Colonic mucosa (tissue), 4 donors: ENCODE measurements at regions not wholly inside any gene's neighbourhood (a gene's known extent, or its start where the extent isn't known, plus 50 kb on each side); places are given as distances from the start of the nearest gene placed in this dataset.

Source experiments
- DNase-seq: peaks from one replicate; pipeline ENCODE4 v3.0.0-alpha.2; 2020
- H3K27ac ChIP-seq: fragments of 200-600 bp; one replicate; pipeline ENCODE4 v1.8.0; 2021
- H3K27me3 ChIP-seq: fragments of 200-600 bp; one replicate; pipeline ENCODE4 v1.8.0; 2021
- H3K36me3 ChIP-seq: fragments of 200-600 bp; one replicate; pipeline ENCODE4 v1.8.0; 2021
- H3K4me1 ChIP-seq: fragments of 200-600 bp; one replicate; pipeline ENCODE4 v1.8.0; 2021; ENCODE audit warnings: mild to moderate bottlenecking
- H3K4me3 ChIP-seq: fragments of 200-600 bp; one replicate; pipeline ENCODE4 v1.8.0; 2021
- H3K9ac ChIP-seq, 2 donors: one replicate each; pipeline ENCODE4 v1.7.0; 2013; ENCODE audit warnings: control low read depth in 2 of 2, low read depth in 2 of 2, low read length in 2 of 2
- H3K9me3 ChIP-seq: fragments of 200-600 bp; one replicate; pipeline ENCODE4 v1.8.0; 2021
- intact Hi-C: fragments of 100-400 bp; cut with DNase I; formaldehyde crosslinking; loops from one replicate; pipeline ENCODE4 v1.14.1; 2022
- TF ChIP-seq, protein P1 (sequence below): fragments of 200-600 bp; IDR thresholded peaks from one replicate; pipeline ENCODE4 v1.8.0; 2022; ENCODE audit warnings: antibody characterized with exemption, mild to moderate bottlenecking
- donor health status: healthy.
- donor health status: DM: no; HTN: no; CAD: no.
- donor health status: DM: no; HTN: no; CAD: no.

DNA sequence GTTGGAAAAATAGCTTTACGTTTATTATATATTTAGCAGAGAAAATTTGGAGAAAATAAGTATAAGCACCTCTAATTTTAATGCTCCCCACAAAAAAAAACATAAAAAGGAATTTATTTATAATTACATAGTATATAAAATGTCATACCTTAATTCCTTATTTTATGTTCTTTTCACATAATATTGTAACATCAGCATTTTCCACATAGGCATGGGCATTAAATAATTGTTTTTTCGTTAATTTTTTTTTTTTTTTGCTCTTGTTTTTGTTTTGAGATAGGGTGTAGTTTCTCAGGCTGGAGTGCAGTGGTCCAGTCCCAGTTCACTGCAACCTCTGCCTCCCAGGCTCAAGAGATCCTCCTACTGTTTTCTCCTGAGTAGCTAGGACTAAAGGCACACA, 329.8 kb upstream of the FOXG1 start:
- intact Hi-C loops, result no loop called here
- no peak overlapping the region for H3K27ac ChIP-seq
- no peak overlapping the region for H3K4me3 ChIP-seq
- H3K9ac ChIP-seq, result no peak overlapping the region
- H3K4me1 ChIP-seq, result no peaks in the 10 kb centered on the region
- no peaks in the 10 kb centered on the region for H3K27me3 ChIP-seq
- no peaks in the 10 kb centered on the region for H3K9me3 ChIP-seq
- DNase-seq, result no peak
- H3K36me3 ChIP-seq, result no peaks in the 10 kb centered on the region
- TF ChIP-seq, protein P1, sequence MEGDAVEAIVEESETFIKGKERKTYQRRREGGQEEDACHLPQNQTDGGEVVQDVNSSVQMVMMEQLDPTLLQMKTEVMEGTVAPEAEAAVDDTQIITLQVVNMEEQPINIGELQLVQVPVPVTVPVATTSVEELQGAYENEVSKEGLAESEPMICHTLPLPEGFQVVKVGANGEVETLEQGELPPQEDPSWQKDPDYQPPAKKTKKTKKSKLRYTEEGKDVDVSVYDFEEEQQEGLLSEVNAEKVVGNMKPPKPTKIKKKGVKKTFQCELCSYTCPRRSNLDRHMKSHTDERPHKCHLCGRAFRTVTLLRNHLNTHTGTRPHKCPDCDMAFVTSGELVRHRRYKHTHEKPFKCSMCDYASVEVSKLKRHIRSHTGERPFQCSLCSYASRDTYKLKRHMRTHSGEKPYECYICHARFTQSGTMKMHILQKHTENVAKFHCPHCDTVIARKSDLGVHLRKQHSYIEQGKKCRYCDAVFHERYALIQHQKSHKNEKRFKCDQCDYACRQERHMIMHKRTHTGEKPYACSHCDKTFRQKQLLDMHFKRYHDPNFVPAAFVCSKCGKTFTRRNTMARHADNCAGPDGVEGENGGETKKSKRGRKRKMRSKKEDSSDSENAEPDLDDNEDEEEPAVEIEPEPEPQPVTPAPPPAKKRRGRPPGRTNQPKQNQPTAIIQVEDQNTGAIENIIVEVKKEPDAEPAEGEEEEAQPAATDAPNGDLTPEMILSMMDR, result no peak

DNA sequence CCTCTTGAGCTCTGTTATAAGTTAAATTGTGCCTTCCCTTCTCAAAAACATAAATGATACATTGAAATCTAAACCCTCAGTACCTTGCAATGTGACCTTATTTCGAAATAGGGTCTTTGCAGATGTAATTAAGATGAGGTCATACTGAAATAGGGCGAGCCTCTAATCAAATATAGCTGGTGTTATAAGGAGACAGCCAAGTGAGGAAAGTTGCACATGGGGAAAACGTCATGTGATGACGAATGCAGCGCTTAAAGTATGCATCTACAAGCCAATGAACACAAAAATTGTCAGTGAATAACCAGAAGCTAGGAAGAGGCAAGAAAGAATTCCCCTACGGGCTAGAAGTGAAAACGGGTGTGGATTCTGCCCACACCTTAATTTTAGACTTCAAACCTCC, 305.2 kb upstream of the FOXG1 start:
- intact Hi-C loops, result no loop called here
- no peaks in the 10 kb centered on the region for H3K4me1 ChIP-seq
- no peak overlapping the region for H3K9ac ChIP-seq
- no peak overlapping the region for H3K27ac ChIP-seq
- DNase-seq, result no peak
- H3K36me3 ChIP-seq, result no peaks in the 10 kb centered on the region
- no peaks in the 10 kb centered on the region for H3K27me3 ChIP-seq
- H3K4me3 ChIP-seq, result no peak overlapping the region
- no peaks in the 10 kb centered on the region for H3K9me3 ChIP-seq
- TF ChIP-seq, protein P1, result no peak

DNA sequence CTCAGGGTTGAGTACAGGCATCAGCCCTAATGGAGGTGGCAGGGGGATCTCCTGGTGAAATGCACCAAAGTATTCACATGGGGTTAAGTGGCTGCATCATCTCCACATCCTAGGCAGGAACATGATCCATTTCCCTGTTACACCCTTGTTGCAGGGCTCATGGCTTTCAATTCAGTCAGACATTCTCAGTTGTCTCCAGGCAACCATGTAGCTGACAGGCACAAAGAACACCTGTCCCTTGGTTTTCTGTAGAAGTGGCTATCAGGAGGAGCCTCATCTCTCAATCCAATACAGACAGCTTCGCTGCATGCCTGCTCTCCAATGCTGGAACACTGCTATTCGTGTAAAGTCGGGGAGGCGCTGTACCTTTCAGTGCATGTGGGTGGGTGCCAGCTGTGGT, 299.0 kb upstream of the FOXG1 start:
- H3K36me3 ChIP-seq, result no peaks in the 10 kb centered on the region
- no peaks in the 10 kb centered on the region for H3K9me3 ChIP-seq
- TF ChIP-seq, protein P1, result no peak
- H3K27ac ChIP-seq, result no peak overlapping the region
- H3K4me3 ChIP-seq, result no peak overlapping the region
- DNase-seq, result no peak
- intact Hi-C loops, result no loop called here
- no peaks in the 10 kb centered on the region for H3K4me1 ChIP-seq
- H3K9ac ChIP-seq, result no peak overlapping the region
- H3K27me3 ChIP-seq, result no peaks in the 10 kb centered on the region

DNA sequence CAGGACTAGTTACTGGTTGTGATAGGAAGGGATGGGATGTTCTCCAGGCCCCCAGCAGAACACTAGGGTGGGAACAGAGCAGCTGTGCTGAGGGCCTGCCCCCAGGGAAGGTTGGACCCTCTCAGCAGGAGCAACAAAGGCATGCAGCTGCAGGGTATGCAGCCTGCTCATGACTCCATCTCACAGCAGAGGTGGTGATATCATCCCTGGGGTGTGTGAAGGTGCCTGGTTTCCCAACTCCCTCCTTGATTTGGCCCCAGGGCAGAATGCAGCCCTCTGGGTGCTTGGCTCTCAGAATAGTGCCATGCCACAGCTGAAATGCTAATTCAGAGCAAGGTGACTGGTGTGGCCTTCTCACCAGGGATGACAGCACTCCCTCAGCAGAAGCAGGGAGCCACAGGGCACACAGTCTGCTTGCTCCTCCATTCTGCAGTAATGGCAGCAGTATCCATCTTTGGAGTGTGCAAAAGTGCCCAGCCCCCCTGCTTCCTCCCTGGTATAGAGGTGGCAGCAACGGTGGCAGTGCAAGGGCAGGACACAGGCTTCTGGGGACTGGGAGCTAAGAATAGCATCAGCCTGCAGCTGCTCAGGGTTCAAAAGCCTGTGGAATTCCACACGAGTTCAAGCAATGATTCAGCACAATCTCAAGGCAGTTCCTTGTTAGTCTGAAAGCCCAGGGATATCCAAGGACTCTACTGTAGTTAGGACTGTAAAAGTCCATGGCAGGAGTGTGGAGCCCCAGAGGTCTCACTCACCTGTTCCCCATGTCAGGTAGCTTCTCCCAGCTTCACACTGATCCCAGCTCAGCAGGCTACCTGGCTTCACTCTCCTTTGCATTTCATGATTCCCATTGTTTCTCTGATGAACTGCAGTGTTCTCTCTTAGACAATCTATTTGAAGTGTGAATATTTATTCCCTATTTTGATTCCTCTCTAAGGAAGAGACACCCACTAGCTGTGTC, 298.1 kb upstream of the FOXG1 start:
- Histone ChIP-seq H3K27me3 (no peaks in the 10 kb centered on the region), H3K9me3 (no peaks in the 10 kb centered on the region), H3K9ac (no peak overlapping the region), H3K27ac (no peak overlapping the region), H3K36me3 (no peaks in the 10 kb centered on the region), H3K4me1 (no peaks in the 10 kb centered on the region), H3K4me3 (no peak overlapping the region)
- no peak for DNase-seq
- intact Hi-C loops, result no loop called here
- TF ChIP-seq, protein P1, result no peak

DNA sequence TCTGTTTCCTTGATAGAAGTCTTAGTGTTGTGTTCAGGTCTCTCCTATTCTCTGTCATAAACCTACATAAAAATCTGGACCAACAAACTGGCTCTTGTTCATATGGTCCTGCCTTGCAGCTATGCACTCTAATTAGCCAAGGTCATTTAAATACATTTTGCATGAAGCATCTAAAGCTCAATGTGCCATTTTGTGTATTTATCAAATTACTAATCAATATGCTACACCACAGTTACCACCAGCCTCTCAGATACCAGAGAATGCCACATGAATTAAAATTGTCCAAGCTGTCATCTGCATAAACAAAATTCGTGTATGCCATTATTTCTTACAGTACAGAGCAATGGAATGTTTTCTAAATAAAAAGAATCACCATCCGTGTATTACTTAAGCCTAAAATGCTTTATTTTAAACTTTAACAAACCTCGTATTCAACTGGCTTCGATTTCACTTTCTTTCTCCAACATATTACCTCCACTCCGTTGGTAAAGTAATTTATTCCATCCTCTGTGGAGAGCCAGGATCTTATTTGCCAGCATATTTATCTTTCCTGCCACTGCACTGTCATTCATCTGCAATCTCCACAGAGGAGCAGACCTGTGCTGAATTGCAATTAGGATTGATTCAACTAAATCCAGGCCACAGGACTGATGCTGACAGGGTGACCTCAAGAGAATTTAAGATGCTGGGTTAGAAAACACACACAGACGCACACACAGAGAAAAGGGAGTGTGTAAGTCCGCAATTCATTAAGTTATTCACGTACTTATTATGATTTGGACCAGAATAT, 284.1 kb upstream of the FOXG1 start:
- Histone ChIP-seq H3K36me3 (no peaks in the 10 kb centered on the region), H3K27me3 (no peaks in the 10 kb centered on the region), H3K27ac (no peak overlapping the region), H3K9me3 (no peaks in the 10 kb centered on the region), H3K4me3 (no peak overlapping the region), H3K4me1 (no peaks in the 10 kb centered on the region), H3K9ac (no peak overlapping the region)
- no peak for DNase-seq
- TF ChIP-seq, protein P1, result no peak
- intact Hi-C loops, result no loop called here
